ENCODE measurements at regions not wholly inside any gene's neighbourhood (a gene's known extent, or its start where the extent isn't known, plus 50 kb on each side); places are given as distances from the start of the nearest gene placed in this dataset.

DNA sequence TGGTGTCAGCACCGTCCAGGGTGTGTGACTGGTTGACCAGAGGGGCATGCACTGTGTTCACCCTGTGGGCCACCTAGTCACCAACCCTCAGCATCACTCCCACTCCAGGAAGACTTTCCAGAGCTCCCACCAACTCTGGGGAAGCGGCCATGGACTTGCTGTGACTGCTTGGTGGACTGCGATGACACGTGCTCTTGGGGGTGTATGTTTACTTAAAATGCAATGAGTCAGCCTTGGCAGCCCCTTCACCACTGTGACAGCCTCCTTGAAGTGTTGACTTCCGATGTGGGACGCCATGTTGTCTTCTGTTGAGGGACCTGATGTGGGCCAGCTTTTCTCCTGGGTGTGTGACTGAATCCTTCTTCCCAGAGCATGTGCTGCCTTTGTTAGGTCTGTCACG is 151.1 kb upstream of the RTL1 start:
- H3K27ac ChIP-seq (ENCODE audit: insufficient read depth, low read length) = no peak overlapping the region
- no TSS peak for BruUV-seq (replicated peaks)
- H2BK15ac ChIP-seq (ENCODE audit: low read depth, low read length) = no peak overlapping the region
- DNase-seq = peak; percentile 43
- no peak overlapping the region for H2BK120ac ChIP-seq (ENCODE audit: low read depth, low read length)
- intact Hi-C loops (cut with micrococcal nuclease) (no loop called here), in situ Hi-C loops (cut with MboI; ENCODE audit: low sequenced_read_pairs) (no loop called here), dilution Hi-C loops (cut with HindIII; ENCODE audit: low sequenced_read_pairs, unreplicated experiment) (no loop called here)
- no peaks in the 10 kb centered on the region for H3K27me3 ChIP-seq (ENCODE audit: control insufficient read depth, insufficient read depth, low read length)
- H3K9me1 ChIP-seq (ENCODE audit: insufficient read depth, low read length) = peaks cover 21% of the 10 kb centered on the region
- H4K5ac ChIP-seq (ENCODE audit: low read depth, low read length) = no peak overlapping the region
- H2BK20ac ChIP-seq (ENCODE audit: low read depth, low read length) = no peak overlapping the region
- no peak overlapping the region for H2AK9ac ChIP-seq (replicated peaks; ENCODE audit: low read depth, low read length, poor library complexity)
- TF ChIP-seq RFX5 (IDR thresholded peaks at IDR 0.05; ENCODE audit: low read depth, low read length) = no peak
- no peak for TF ChIP-seq USF2 (IDR thresholded peaks at IDR 0.05; ENCODE audit: low read depth, low read length)
- peak; percentile 22; the same call in 1 of the 2 replicates for TF ChIP-seq FOS (IDR thresholded peaks at IDR 0.05; ENCODE audit: low read depth, low read length)
- no peak overlapping the region for H3K4me3 ChIP-seq (ENCODE audit: insufficient read depth, low read depth, low read length)
- POLR2A ChIA-PET (ENCODE audit: unreplicated experiment) = no interaction called here
- H3K4me1 ChIP-seq (ENCODE audit: control insufficient read depth, insufficient read depth, low read length) = peaks cover 11% of the 10 kb centered on the region; the same call in 1 of the 2 replicates
- H3K4me2 ChIP-seq (ENCODE audit: low read depth, low read length) = no peak overlapping the region
- H3K14ac ChIP-seq (replicated peaks; ENCODE audit: low read depth, low read length) = no peak overlapping the region
- peak overlapping the region; percentile 8; the same call in 1 of the 2 replicates for H2AK5ac ChIP-seq (ENCODE audit: low read depth, low read length)
- ATAC-seq (ENCODE audit: low read depth) = no peak
- H2AFZ ChIP-seq (replicated peaks; ENCODE audit: low read length, poor library complexity) = peak overlapping the region; percentile 19
- no peak overlapping the region for H4K91ac ChIP-seq (ENCODE audit: insufficient read depth, low read depth, low read length)
- WGBS, 2 experiments (ENCODE audit: extremely low coverage in 2 of 2, insufficient read length in 1 of 2) = no CpG with 5 or more reads among the region's 7 CpGs
- no peaks in the 10 kb centered on the region for H3K9me3 ChIP-seq (ENCODE audit: control insufficient read depth, insufficient read depth, low read length)
- no peak overlapping the region for H3K18ac ChIP-seq (ENCODE audit: low read depth, low read length)
- CTCF ChIA-PET = no interaction called here
- peaks cover 76% of the 10 kb centered on the region for H3K36me3 ChIP-seq (ENCODE audit: control insufficient read depth, insufficient read depth, low read length)
- peaks cover 6 to 37% of the 10 kb centered on the region in 2 experiments; a peak in 3 of 4 replicates for H3K79me1 ChIP-seq (ENCODE audit: low read depth in 1 of 2, low read length in 2 of 2)
- H3K56ac ChIP-seq (ENCODE audit: extremely low read depth, insufficient read depth, low read length) = no peak overlapping the region
- no peak overlapping the region for H3K4ac ChIP-seq (ENCODE audit: low read depth, low read length)
- H4K8ac ChIP-seq (ENCODE audit: low read depth in 2 of 2, low read length in 2 of 2) = no peak overlapping the region
- H3K9ac ChIP-seq (ENCODE audit: low read depth, low read length) = no peak overlapping the region
- H2BK5ac ChIP-seq (ENCODE audit: low read depth, low read length, poor library complexity, severe bottlenecking) = no peak overlapping the region
- peaks cover 22% of the 10 kb centered on the region for H4K20me1 ChIP-seq (ENCODE audit: insufficient read depth, low read length)
- H3K23ac ChIP-seq (ENCODE audit: low read depth, low read length) = no peak overlapping the region
